ENCODE measurements at regions not wholly inside any gene's neighbourhood (a gene's known extent, or its start where the extent isn't known, plus 50 kb on each side); places are given as distances from the start of the nearest gene placed in this dataset.

DNA sequence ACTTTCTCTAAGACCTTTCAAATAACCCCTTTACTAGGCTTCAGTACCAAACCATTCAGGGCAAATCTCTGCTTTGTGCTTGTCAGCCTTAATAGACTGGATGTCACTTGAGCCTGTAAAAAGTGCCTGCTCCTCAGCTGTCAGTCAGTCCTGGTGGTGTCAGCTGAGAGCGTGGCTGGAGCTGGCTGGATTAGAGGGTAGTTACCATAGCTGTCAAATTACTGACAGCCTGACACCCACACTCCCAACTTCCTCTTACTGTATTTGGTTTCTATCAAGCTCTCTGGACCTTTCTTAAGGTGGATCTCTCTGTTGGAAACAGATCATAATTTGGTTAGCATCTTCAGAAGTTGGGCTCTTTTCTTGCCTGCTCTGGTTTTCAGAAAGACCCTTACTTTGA, 371.4 kb upstream of the ATP5MC3 start:
- TF ChIP-seq, protein P1, sequence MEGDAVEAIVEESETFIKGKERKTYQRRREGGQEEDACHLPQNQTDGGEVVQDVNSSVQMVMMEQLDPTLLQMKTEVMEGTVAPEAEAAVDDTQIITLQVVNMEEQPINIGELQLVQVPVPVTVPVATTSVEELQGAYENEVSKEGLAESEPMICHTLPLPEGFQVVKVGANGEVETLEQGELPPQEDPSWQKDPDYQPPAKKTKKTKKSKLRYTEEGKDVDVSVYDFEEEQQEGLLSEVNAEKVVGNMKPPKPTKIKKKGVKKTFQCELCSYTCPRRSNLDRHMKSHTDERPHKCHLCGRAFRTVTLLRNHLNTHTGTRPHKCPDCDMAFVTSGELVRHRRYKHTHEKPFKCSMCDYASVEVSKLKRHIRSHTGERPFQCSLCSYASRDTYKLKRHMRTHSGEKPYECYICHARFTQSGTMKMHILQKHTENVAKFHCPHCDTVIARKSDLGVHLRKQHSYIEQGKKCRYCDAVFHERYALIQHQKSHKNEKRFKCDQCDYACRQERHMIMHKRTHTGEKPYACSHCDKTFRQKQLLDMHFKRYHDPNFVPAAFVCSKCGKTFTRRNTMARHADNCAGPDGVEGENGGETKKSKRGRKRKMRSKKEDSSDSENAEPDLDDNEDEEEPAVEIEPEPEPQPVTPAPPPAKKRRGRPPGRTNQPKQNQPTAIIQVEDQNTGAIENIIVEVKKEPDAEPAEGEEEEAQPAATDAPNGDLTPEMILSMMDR (IDR thresholded peaks at IDR 0.05): no peak
- no peak overlapping the region for H3K27ac Mint-ChIP-seq (ENCODE audit: unreplicated experiment)
- H3K4me3 Mint-ChIP-seq (ENCODE audit: unreplicated experiment): no peak overlapping the region
- no peak for DNase-seq (ENCODE audit: extremely low spot score, unreplicated experiment)
- H3K27me3 Mint-ChIP-seq (ENCODE audit: unreplicated experiment): peaks cover 27% of the 10 kb centered on the region
- H3K4me1 Mint-ChIP-seq (ENCODE audit: unreplicated experiment): no peaks in the 10 kb centered on the region
- H3K36me3 Mint-ChIP-seq (ENCODE audit: unreplicated experiment): no peaks in the 10 kb centered on the region
- H3K9me3 Mint-ChIP-seq (ENCODE audit: unreplicated experiment): no peaks in the 10 kb centered on the region

GRCh38 chr2:175540421-175540820, 358.9 kb upstream of the ATP5MC3 start:
- H3K9me3 Mint-ChIP-seq (ENCODE audit: unreplicated experiment): peaks cover 11% of the 10 kb centered on the region
- DNase-seq (ENCODE audit: extremely low spot score, unreplicated experiment): no peak
- no peak overlapping the region for H3K27ac Mint-ChIP-seq (ENCODE audit: unreplicated experiment)
- TF ChIP-seq, protein P1 (IDR thresholded peaks at IDR 0.05): no peak
- no peak overlapping the region for H3K4me3 Mint-ChIP-seq (ENCODE audit: unreplicated experiment)
- H3K27me3 Mint-ChIP-seq (ENCODE audit: unreplicated experiment): peaks cover 3% of the 10 kb centered on the region
- no peaks in the 10 kb centered on the region for H3K4me1 Mint-ChIP-seq (ENCODE audit: unreplicated experiment)
- H3K36me3 Mint-ChIP-seq (ENCODE audit: unreplicated experiment): no peaks in the 10 kb centered on the region

GRCh38 chr2:175539122-175539521, 357.6 kb upstream of the ATP5MC3 start:
- Mint-ChIP-seq H3K27me3 (ENCODE audit: unreplicated experiment) (peaks cover 2% of the 10 kb centered on the region), H3K27ac (ENCODE audit: unreplicated experiment) (no peak overlapping the region), H3K4me3 (ENCODE audit: unreplicated experiment) (no peak overlapping the region), H3K4me1 (ENCODE audit: unreplicated experiment) (no peaks in the 10 kb centered on the region), H3K9me3 (ENCODE audit: unreplicated experiment) (peaks cover 11% of the 10 kb centered on the region), H3K36me3 (ENCODE audit: unreplicated experiment) (no peaks in the 10 kb centered on the region)
- TF ChIP-seq, protein P1 (IDR thresholded peaks at IDR 0.05): no peak
- DNase-seq (ENCODE audit: extremely low spot score, unreplicated experiment): no peak

DNA sequence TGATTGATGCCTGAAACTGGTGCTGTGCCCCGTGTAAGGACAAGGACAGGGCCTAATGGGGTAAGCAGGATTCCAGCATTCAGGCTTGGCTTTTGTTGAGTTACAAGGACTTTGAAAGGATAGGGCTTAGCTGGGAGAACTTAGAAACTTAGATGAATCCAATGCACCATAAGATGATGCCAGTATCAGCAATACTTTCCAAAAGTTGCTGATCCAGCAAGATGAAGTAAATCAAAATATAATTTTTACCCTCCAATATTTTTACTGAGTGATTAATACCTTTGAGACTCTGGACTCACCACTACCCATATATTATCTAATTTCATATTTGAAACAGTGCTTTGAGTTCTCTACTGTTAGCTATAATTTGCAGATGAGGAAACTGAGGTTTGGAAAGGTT, 354.5 kb upstream of the ATP5MC3 start:
- no peak overlapping the region for H3K27ac Mint-ChIP-seq (ENCODE audit: unreplicated experiment)
- H3K27me3 Mint-ChIP-seq (ENCODE audit: unreplicated experiment): peaks cover 2% of the 10 kb centered on the region
- no peaks in the 10 kb centered on the region for H3K4me1 Mint-ChIP-seq (ENCODE audit: unreplicated experiment)
- no peak overlapping the region for H3K4me3 Mint-ChIP-seq (ENCODE audit: unreplicated experiment)
- H3K36me3 Mint-ChIP-seq (ENCODE audit: unreplicated experiment): no peaks in the 10 kb centered on the region
- peaks cover 3% of the 10 kb centered on the region for H3K9me3 Mint-ChIP-seq (ENCODE audit: unreplicated experiment)
- TF ChIP-seq, protein P1 (IDR thresholded peaks at IDR 0.05): no peak
- no peak for DNase-seq (ENCODE audit: extremely low spot score, unreplicated experiment)

DNA sequence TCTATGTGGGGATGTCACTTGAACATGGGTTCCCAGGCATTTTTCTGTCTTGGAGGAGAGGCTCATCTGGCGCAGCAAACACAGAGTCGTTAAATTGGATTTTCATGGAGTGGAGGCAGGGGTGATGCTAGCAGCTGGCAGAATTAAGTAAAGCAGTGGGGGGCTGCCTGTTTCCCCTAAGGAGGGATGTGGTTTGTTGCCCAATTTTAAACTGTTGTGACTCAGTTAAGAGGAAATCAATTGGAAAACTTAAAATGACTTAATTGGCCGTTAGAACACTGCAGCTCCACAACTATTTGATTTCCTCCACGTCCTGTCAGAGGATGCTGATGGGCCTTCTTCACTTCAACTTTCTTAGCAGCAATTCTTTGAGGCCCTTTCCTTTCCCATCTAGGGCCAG, 354.1 kb upstream of the ATP5MC3 start:
- Mint-ChIP-seq H3K9me3 (ENCODE audit: unreplicated experiment) (peaks cover 3% of the 10 kb centered on the region), H3K27ac (ENCODE audit: unreplicated experiment) (no peak overlapping the region), H3K36me3 (ENCODE audit: unreplicated experiment) (no peaks in the 10 kb centered on the region), H3K4me1 (ENCODE audit: unreplicated experiment) (no peaks in the 10 kb centered on the region), H3K27me3 (ENCODE audit: unreplicated experiment) (peaks cover 2% of the 10 kb centered on the region), H3K4me3 (ENCODE audit: unreplicated experiment) (no peak overlapping the region)
- TF ChIP-seq, protein P1 (IDR thresholded peaks at IDR 0.05): no peak
- DNase-seq (ENCODE audit: extremely low spot score, unreplicated experiment): no peak

Measured in osteocyte (in vitro differentiated cells).